Stimulated activated CD4-positive, alpha-beta T cell treated with anti-CD3 and anti-CD28 coated beads, Interleukin-15, amount 100 ng/mL, for 24 hours (primary cell): ENCODE measurements at regions not wholly inside any gene's neighbourhood (a gene's known extent, or its start where the extent isn't known, plus 50 kb on each side); places are given as distances from the start of the nearest gene placed in this dataset.
"Not testable (repeated sequence)": the region's sequence is repeated elsewhere in the genome, so short reads cannot be mapped to it uniquely, and the experiment has no call there.

Experiments used
- DNase-seq: peaks from one replicate; pipeline ENCODE4 v3.0.0-alpha.2; 2020

DNA sequence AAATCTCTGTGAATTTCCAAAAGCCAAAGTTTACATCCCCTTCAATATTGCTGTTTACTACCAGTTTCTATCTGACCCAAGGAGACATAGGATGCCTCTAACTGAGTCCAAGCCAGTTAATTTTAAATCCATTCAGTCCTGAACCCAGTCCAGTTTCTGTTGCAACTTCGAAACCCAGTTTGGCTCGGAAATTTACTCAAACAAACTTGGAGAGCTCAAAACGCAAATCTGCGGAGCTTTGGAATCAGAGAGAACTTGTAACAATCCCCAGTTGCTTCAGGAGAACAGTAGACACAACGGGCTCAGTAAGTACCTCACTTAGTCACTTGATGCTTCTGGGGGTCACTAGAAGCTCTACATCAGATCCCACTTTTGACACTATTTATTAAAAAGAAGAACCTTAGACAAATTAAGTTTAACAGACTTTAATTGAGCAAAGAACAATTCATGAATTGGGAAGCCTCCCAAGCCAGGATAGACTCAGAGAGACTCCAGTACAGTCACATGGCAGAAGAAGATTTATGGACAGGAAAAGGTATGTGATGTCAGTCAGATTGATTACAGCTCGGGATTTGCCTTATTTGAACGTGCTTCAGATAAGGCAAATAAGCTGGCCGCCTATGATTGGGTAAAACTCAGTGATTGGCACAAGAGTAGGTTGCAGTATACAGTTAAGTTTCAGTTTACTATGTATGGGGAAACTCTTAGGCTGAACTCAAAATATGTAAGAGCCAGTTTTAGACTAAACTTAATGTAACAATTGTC lies 118.0 kb downstream of the RFPL4B start:
- no peak for DNase-seq

DNA sequence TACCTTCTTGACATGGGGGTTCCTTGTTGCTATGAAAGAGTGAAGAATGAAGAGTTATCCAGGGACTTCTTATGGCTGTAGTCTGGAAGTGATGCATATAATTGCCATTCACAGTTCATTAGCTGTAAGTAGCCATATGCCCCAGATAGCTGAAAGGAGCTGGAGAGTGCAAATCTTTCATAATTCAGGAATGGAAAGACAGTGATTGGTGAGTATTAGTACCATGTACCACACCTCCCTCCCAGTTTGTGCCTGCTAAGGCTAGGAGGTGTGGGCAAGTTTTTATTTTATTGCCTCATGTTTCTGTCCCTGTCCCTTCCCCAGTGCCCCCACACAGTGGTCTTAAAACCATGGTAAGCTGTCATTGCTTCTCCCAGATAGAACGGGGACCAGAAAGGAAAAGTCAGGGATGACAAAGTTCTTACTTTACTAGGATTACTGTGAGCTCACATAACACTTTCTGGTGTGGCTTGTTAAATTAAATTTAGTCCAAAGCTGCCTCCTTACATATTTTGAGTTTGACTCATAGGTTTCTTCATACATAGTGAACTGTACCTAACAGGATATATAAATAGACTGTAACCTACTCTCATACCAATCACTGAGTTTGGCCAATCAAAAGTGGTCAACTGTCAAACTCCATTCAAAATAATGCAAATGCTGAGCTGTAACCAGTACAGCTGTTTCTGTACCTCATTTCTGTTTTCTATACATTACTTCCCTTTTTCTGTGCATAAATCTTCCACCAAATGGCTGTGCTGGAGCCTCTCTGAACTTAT lies 119.4 kb downstream of the RFPL4B start:
- no peak for DNase-seq

DNA sequence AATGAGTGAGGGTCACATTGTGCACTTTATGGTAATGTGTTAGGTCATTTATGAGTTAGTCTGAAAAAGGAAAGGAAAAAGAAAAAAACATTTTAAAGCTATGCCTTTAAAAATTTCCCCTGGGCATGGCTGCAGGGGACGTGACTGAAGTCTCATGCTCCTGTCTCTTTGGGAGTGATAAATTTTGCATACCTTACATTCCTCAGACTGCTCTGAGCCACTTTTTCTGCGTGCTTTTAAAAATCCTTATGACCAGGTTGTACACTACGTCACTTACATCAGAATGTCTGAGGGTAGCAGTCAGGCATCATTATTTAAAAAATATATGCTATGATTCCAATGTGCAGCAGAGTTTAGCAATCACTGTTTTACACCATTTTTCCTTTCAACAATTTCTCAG lies 121.2 kb downstream of the RFPL4B start:
- DNase-seq, result no peak

DNA sequence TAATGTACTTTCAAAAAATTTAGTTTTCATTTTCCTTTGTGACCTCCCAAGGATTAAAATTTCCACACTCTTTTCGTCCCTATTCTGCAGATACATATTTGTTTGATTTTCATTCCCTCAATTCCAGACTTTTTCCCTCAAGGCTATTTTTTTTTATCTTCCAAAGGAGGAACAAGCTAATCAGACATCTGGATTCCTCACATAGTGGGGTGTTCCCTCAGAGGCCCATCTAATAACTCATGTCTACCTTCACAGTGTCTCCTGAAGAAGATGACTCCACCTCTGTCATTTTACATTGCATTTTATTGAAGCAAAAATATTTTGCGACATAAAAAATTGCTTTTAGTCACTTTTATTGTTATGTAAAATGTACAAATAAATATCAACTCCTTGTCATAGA lies 122.2 kb downstream of the RFPL4B start:
- DNase-seq, result no peak

DNA sequence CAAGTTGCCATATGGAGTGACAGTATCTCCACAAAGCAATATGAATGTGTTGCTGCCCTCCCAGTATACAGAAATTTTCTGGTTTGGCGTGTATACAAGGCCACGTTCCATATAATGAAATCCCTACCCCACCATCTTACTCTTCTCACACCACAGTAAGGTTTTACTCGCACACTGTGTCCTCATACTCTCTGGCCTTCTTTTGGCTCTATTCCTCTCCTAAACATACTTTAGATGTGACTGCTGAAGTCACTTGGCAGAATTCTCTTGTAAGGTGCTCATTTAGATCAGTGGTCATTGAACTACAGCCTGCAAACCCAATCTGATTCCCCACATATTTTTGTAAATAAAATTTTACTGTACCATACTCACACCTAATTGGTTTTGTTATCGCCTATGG lies 123.2 kb downstream of the RFPL4B start:
- DNase-seq, result no peak

DNA sequence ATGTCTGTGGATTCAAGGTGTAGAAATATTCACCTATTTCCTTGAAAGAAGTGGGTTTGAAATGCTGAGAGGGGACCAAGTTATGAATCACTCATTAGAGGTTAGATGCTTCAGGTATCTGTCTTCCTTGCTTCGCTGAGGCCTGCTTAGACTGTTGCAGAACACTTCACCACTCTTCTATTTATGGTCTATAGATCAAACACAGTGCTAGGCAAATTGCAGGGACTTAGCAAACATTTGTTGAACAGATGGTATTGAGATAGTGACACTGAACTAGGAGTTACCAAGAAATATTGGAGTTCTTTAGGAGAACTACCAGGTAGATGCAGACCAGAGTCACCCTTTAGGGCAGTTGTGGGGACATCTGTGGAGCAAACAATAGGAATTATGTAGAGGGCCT lies 123.8 kb downstream of the RFPL4B start:
- no peak for DNase-seq

DNA sequence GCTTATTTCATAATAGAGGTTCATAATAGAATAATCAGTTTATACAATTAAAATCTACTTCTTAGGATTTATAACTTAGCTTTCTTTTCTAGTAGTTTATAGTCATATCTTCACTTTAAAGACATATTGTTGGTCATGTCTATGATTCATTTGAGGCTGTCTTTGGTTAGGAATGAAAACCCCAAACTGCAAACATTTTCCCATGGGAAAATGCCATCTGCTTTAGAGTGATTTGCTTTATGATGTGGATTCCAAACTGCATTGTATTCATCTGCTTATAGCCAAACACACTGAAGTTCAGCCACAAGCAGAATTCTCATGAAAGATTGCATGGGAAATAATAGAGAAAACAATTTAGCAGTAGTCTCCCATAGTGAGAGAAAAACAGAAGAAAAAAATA lies 128.0 kb downstream of the RFPL4B start:
- no peak for DNase-seq

DNA sequence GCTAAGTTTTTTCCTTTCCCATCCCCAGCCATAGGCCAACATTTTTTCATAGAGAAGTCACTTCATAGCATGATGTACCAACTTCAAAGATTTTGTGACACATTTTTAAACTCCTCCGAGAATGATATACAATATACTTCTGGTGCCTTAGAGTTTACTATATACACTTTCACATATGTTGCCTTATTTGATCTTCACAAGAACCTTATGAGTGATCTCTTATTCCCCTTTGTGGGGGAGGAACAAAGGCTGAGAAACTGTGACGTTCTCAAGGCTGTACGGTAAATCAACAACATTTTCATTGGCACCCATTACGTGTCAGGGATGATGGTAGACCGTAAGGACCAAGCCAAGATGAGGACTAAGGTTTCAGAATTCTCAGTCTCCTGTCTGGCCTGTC lies 130.0 kb downstream of the RFPL4B start:
- DNase-seq, result no peak

DNA sequence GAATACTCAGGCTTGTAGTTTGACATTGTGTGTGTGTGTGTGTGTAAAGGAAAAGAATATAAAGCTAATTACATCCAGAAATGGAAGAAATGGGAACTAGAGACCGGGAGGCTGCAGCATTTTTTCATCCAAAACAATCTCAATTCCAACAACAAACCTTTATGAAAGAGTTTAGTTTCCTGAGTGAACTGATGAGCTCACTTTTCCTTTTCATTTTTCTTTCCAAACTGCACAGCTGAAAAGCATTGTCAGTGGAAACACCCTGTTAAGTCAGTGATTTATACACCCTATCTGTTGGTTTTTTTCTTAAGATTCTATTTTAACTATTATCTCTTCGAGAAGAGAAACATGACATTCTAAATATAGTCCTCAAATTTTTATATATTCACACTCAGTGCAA lies 130.9 kb downstream of the RFPL4B start:
- no peak for DNase-seq

DNA sequence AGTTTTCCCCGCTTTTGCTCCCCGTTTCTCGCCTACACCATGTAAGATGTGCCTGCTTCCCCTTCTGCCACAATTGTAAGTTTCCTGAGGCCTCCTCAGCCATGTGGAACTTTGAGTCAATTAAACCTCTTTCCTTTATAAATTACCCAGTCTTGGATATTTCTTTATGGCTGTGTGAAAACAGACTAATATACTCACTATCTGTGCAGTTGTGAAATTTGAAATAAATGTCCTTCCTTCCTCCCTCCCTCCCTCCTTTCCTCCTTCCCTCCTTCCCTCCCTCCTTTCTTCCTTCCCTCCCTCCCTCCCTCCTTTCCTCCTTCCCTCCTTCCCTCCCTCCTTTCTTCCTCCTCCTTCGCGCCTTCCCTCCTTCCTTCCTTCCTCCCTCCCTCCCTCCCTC lies 132.8 kb downstream of the RFPL4B start:
- not testable (repeated sequence) for DNase-seq

DNA sequence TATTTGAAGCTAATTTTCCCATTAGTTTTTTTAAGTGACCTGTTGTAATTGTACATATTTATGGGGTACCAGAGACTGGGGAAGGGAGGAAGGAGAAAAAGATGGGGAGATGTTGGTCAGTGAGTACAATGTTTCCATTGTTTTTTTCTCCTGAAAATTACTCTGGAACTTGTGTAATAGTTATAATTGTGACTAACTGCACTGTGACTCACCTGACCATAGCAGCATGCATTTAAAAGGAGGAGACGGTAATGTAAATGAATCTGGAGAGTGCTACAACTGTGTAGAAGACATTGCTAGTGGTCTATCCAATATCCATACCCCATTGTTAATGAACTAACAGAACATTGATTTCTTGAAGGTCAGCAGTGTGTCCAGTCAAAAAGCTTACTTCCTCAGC lies 133.4 kb downstream of the RFPL4B start:
- DNase-seq, result no peak

DNA sequence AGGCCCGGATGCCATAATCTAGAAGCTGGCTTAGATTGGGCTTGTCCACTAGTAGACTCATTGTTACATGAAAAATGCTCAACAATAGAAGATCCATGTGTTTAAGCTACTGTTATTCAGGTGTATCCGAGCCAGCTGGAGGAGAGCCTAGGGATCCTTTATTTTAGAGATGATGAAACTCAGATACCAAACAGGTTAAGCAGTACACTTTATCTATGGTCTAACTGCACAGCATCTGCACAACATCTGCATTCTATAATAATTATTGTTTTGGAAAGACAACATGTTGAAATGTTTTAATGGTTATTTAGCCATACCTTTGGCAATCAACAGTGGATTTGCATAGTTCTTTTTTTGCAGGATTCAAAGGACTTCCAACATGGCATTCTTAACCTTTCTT lies 134.1 kb downstream of the RFPL4B start:
- no peak for DNase-seq

DNA sequence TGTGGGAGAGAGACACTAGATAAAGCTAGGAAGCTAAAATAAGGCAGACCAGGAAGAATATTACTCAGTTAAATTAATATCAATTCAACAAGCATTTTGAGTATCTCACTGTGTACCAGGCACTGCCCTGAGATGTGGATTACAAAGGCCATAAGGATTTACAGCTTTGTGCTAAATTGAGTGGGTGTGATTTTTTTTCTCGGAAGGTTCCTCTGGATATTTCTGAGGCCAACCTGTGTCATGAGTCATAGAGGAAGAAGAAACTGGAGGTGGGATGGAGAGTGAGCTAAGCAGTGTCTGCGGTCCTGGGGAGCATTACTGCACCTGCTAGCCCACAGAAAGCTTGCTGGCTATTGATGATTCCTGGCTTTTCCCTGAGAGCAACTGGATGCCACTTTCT lies 135.2 kb downstream of the RFPL4B start:
- DNase-seq, result no peak

DNA sequence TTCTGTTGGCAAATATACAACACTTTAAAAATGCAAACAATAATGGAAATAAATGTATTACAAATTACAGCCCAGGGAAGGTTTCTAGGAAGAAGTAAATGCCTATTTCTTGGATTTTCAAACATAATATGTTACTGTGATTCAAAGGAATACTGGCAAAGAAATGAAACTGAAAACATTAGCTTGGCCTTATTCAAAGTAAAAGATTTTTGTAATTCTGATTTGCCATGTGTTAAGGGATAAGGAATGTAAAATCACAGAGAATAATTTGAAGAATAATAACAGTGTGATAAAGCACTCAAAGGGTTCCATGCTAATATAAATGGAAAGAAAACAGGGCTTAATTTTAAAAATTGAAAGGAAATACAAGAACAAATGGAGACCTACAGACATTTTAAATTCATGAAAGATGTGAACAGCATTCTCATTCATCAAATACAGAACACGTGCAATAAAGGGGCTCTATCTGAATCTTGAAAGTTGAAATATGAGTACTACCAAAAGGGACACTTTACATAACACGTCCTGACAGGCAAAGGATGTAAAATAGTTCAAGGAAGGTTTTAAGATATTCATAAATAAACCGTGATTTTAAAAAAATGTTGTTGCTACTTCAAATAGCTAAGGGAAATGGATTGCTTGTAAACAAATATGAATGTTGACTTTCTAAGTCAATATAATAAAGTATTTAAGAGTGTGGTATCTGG lies 138.1 kb downstream of the RFPL4B start:
- no peak for DNase-seq

DNA sequence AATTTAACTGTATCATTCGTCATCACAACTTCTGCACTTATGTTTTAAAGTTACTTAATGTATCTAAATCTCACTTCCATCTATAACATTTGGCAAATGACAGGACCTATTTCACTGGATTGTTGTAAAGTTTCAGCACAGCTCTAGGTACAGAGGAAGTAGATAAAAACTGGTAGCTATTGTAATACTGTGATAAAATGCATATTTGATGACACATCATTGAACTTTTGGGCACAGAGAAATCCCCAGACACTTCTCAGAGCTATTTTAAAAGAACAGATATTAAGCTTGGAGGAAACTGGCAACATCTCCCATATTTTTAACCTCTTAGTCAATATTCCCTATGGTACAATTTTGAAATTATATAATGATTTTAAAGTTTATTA lies 138.7 kb downstream of the RFPL4B start:
- DNase-seq, result no peak

DNA sequence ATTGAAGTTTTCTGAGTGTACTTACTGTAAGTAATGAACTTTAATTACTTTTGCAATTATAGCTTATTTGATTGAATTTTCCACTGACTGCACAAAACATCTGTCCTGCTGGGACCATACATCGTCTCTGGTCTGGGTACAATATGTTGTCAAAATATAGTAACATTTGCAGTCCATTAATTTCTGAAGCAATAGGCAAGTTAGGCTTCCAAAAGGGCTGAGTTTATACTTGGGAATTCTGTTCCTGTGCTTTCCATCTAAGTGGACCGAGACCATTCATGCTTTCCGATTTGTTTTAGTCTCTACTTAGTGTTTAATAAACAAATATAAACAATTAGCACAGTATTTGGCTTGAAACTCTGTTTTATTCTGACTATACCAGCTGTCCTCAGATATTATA lies 139.3 kb downstream of the RFPL4B start:
- no peak for DNase-seq

DNA sequence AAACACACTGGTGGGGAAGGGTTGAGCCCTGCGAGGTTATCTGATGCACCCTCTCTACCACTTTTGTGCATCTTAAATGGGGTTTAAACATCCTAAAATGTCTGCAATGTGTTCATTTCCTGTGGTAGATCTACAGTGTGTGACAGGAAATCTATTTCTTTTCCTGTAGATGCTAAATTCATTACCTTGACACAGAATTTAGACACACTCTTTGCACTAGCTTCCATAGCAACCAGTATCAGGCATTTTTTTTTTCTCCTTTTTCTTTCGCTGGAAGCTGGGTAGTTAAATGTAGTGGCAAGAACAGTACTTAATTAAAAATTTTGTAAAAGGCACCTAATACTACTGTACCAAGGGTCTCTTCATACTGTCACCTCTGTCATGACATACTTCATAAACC lies 141.1 kb downstream of the RFPL4B start:
- no peak for DNase-seq

DNA sequence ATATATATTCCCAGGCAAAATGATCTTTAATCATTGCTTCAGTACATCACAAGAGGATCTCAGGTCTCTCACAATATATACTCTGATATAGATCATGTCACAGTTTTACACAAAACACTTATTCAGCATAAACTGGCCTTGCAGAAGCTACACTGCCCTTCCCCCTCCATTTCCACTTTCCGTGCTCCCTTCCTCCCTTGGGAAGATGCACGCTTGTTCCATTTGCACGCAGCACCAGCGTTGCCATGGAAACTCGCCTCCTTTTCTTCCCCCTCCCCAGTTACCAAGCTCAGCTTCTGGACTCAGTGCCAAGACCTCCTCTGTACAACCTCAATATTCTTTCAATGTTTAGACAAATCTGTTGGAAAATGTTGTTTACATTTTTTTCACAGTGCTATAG lies 154.6 kb downstream of the RFPL4B start:
- no peak for DNase-seq

DNA sequence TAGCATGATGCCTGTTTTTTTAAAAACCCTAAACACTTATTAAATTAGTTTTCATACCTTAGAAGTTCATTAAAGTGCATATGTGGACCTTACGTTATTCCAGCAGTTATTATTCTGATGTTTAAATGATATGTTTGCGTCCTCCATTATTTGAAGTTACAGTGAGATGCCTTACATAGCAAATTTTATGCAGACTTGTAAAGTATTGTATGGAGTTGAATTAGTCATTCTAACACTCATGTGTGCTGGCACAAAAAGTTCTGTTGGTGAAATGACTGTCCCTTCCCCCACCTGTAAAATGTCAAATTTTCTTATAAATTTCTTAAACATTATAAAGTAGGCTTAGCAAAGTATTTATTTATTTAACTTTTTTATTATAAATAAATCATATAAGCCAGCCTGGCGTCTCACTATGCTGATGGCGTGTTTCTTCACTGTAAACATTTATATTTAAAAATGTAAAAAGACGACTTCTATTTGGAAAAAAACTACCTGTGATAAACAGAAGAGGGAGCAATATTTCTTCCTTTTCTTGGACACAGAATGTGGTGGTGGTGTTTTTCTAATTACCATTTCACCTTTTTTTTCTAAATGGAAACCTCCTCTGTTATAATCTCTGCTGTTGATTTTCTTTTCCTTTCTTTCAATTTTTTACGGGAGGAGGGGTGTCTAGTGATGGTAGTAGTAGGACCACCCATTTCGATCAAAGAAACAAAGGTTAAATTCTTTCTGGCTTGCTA lies 155.4 kb downstream of the RFPL4B start:
- DNase-seq, result no peak

DNA sequence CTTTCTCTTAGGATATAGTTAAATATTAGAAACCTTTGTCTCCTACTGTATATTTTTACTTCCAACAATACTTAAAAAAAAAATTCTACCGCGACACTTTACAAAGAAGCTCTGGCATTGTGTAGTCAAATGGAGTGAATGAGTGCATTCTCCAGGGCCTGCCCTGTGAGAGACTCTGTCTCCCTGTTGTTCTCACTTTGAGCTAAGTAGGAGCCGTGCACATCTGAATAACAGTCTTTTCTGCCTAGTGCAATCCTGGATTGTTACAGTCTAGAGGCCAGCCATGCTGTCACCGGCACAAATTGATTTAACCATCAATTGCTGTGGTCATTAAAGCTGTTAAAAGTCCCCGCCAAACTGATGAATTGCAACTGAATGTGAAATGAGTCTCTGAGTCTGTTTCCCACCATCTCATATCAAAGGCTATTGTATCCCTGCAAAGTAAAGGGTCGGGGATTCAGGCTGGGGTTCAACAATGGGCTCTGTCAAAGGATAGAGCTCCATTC lies 156.0 kb downstream of the RFPL4B start:
- DNase-seq, result no peak

DNA sequence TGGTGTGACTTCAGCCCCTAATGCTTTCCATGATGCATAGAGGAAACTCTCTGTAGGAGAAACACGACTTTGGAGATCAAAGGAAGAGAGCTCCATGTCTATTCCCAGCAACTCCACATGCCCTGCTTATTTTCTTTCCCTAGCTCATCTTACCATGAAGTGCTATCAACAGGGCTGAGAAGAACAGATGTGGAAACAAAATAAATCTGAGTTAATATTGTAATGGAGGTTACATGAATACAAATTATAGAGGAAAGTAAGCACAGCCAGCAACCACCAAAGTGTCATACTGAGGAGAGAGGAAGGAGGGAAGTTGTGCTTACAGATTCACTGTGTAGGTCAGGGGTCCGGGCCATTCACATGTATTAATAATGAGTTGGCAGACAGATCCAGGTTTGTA lies 157.5 kb downstream of the RFPL4B start:
- no peak for DNase-seq

DNA sequence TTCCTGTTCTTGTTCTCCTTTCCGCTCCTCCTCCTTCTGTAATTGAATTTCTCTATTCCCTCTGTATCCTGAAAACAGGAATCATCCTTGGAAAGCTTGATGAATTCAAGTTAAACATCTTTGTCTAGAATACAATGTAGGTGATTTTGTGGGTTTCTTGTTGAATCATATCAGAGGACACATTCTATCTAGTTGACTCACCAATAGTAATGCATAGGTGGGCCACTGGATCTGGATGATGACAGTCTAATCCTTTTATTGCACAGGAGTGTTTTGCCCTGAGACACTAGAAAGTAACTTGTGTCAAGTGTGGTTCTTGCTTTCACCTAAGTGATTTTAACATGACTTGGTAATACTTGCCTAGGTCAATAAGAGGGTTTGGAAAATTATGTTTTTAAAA lies 164.3 kb downstream of the RFPL4B start:
- DNase-seq, result no peak

DNA sequence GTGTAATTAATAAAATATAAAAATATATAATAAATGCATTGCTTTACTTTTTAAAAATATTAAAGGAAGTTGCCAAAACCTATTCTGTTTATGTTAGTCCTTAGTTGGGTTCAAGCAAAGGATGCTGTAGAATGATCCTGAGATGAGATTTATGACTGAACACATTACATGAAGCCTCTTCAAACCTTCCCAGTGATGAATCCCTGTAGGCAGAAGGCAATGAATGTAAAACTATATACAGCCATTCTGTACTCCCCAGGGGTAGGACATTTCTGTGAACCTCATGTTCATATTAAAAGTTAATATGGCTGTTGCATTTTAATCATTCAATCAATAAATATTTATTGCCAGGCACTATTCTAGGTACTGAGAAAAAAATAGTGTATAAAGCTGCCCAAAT lies 166.0 kb downstream of the RFPL4B start:
- no peak for DNase-seq
